ENCODE measurements at regions not wholly inside any gene's neighbourhood (a gene's known extent, or its start where the extent isn't known, plus 50 kb on each side); places are given as distances from the start of the nearest gene placed in this dataset.

GRCh38 chr2:12641441-12641840 lies 75.3 kb upstream of the TRIB2 start:
- no peaks in the 10 kb centered on the region for H4K20me1 ChIP-seq (ENCODE audit: insufficient read depth, low read length)
- H3K27ac ChIP-seq (ENCODE audit: low read depth, low read length) = no peak overlapping the region
- TF ChIP-seq CTCF (IDR thresholded peaks at IDR 0.05; ENCODE audit: extremely low read depth, low read depth, low read length) = no peak
- peaks cover 3% of the 10 kb centered on the region for H3K4me1 ChIP-seq (ENCODE audit: insufficient read depth, low read length)
- no peaks in the 10 kb centered on the region for H3K27me3 ChIP-seq (ENCODE audit: insufficient read depth, low read length)
- no peaks in the 10 kb centered on the region for H3K79me2 ChIP-seq (ENCODE audit: insufficient read depth, low read length)
- no peaks in the 10 kb centered on the region for H3K36me3 ChIP-seq (ENCODE audit: insufficient read depth, low read length)
- no peak overlapping the region for H3K4me3 ChIP-seq (ENCODE audit: insufficient read depth, low read length)
- DNase-seq (ENCODE audit: insufficient read length, low spot score, missing footprints) = no peak
- no peak overlapping the region for H2AFZ ChIP-seq (ENCODE audit: low read length)
- no peak overlapping the region for H3K4me2 ChIP-seq (ENCODE audit: insufficient read depth, low read length)
- no peaks in the 10 kb centered on the region for H3K9me3 ChIP-seq (ENCODE audit: low read depth, low read length)

DNA sequence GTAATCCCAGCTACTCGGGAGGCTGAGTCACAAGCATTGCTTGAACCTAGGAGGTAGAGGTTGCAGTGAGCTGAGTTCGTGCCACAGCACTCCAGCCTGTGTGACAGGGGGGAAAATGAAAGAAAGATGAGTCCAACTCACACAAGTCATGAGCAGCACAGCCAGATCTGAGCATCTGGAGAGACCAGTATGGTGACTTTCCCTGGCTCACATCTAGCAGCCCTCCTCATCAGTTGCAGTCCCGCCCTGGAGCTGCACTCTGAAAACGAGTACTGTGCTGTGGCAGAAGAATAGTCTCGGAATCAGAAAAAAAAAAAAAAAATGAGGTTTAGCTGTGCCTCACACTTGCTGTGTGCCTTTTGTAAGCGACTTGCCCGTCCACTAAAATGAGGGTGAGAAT lies 74.4 kb upstream of the TRIB2 start:
- H3K4me3 ChIP-seq (ENCODE audit: insufficient read depth, low read length) = no peak overlapping the region

DNA sequence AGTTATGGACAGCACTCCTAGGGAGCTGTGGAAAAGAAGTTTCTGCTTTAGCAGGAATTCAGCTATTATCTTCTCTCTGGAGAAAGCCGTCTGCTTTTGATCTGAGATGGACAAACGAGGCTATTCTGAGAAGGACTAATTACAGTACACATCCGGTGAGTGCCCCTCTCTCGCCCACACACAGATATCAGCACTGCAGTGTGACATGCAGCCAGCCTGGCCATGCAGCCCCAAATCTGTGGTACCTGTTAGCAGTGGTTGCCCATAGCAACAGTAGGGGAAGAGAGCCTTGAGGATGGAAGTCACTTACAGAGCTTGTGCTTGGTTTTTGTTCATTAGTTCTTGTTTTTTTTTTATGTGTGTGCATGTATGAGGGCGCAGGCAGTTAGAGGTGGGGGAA lies 73.9 kb upstream of the TRIB2 start:
- Histone ChIP-seq H3K36me3 (ENCODE audit: insufficient read depth, low read length) (no peaks in the 10 kb centered on the region), H3K27ac (ENCODE audit: low read depth, low read length) (no peak overlapping the region), H3K4me3 (ENCODE audit: insufficient read depth, low read length) (no peak overlapping the region), H3K9me3 (ENCODE audit: low read depth, low read length) (no peaks in the 10 kb centered on the region), H3K4me1 (ENCODE audit: insufficient read depth, low read length) (no peaks in the 10 kb centered on the region), H2AFZ (ENCODE audit: low read length) (no peak overlapping the region), H3K4me2 (ENCODE audit: insufficient read depth, low read length) (no peak overlapping the region), H3K27me3 (ENCODE audit: insufficient read depth, low read length) (no peaks in the 10 kb centered on the region), H4K20me1 (ENCODE audit: insufficient read depth, low read length) (no peaks in the 10 kb centered on the region), H3K79me2 (ENCODE audit: insufficient read depth, low read length) (no peaks in the 10 kb centered on the region)
- no peak for DNase-seq (ENCODE audit: insufficient read length, low spot score, missing footprints)
- TF ChIP-seq CTCF (IDR thresholded peaks at IDR 0.05; ENCODE audit: extremely low read depth, low read depth, low read length) = no peak

More for the DNA sequence above, 74.4 kb upstream of the TRIB2 start:
- no peak overlapping the region for H3K27ac ChIP-seq (ENCODE audit: low read depth, low read length)
- H3K9me3 ChIP-seq (ENCODE audit: low read depth, low read length) = no peaks in the 10 kb centered on the region
- no peak for DNase-seq (ENCODE audit: insufficient read length, low spot score, missing footprints)
- no peak overlapping the region for H3K4me2 ChIP-seq (ENCODE audit: insufficient read depth, low read length)
- no peaks in the 10 kb centered on the region for H3K79me2 ChIP-seq (ENCODE audit: insufficient read depth, low read length)
- H3K36me3 ChIP-seq (ENCODE audit: insufficient read depth, low read length) = no peaks in the 10 kb centered on the region
- H3K4me1 ChIP-seq (ENCODE audit: insufficient read depth, low read length) = no peaks in the 10 kb centered on the region
- no peaks in the 10 kb centered on the region for H4K20me1 ChIP-seq (ENCODE audit: insufficient read depth, low read length)
- H3K27me3 ChIP-seq (ENCODE audit: insufficient read depth, low read length) = no peaks in the 10 kb centered on the region
- no peak overlapping the region for H2AFZ ChIP-seq (ENCODE audit: low read length)
- TF ChIP-seq CTCF (IDR thresholded peaks at IDR 0.05; ENCODE audit: extremely low read depth, low read depth, low read length) = no peak

DNA sequence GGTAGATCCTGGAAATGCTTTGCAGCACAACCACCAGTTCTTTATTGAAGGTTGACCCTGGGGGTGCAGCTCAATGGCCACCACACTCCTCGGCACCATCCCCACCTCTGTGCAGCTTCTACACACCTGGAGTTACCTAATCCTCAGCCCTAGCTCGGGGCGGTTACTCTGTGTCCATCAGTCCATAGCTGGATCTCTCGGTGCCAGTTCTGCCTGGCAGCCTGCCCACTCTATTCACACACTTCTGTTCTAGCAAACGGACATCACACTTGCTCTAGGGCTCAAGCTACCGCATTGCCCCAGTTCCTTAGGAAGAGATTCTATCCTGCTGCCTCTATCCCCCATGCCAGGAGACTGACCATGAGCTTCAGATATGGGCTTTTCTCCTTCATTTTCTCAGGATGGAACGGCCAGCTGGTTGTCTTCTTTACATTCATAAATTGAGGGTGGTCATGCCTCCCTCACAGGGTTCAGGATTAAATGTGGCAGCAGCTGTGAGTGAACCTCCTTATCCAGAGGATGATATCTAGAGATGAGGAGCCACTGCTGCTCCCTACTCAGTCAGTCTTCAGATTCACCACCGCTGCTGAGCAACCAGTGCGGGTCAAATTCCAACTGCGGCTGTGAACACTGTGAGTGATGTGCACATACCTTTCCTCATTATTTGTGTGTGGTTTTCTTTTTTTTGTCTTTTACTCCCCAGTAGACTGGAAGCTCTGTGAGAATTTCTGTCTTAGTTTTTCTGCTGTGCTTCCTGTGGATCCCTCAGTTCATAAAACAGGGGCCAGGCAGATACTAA lies 66.9 kb upstream of the TRIB2 start:
- Histone ChIP-seq H3K9me3 (ENCODE audit: low read depth, low read length) (no peaks in the 10 kb centered on the region), H4K20me1 (ENCODE audit: insufficient read depth, low read length) (no peaks in the 10 kb centered on the region), H3K27ac (ENCODE audit: low read depth, low read length) (no peak overlapping the region), H3K4me2 (ENCODE audit: insufficient read depth, low read length) (no peak overlapping the region), H3K36me3 (ENCODE audit: insufficient read depth, low read length) (no peaks in the 10 kb centered on the region), H3K79me2 (ENCODE audit: insufficient read depth, low read length) (no peaks in the 10 kb centered on the region), H2AFZ (ENCODE audit: low read length) (no peak overlapping the region), H3K4me1 (ENCODE audit: insufficient read depth, low read length) (no peaks in the 10 kb centered on the region), H3K4me3 (ENCODE audit: insufficient read depth, low read length) (no peak overlapping the region), H3K27me3 (ENCODE audit: insufficient read depth, low read length) (no peaks in the 10 kb centered on the region)
- no peak for DNase-seq (ENCODE audit: insufficient read length, low spot score, missing footprints)
- no peak for TF ChIP-seq CTCF (IDR thresholded peaks at IDR 0.05; ENCODE audit: extremely low read depth, low read depth, low read length)
